ENCODE measurements at regions not wholly inside any gene's neighbourhood (a gene's known extent, or its start where the extent isn't known, plus 50 kb on each side); places are given as distances from the start of the nearest gene placed in this dataset.
"Not testable (repeated sequence)": the region's sequence is repeated elsewhere in the genome, so short reads cannot be mapped to it uniquely, and the experiment has no call there.

- DNase-seq = no peak
These were observed 331.7 kb downstream of the SOX9 start for GRCh38 chr17:72452286-72453173.

- DNase-seq = no peak
These were observed 333.5 kb downstream of the SOX9 start for GRCh38 chr17:72454342-72454741.

DNA sequence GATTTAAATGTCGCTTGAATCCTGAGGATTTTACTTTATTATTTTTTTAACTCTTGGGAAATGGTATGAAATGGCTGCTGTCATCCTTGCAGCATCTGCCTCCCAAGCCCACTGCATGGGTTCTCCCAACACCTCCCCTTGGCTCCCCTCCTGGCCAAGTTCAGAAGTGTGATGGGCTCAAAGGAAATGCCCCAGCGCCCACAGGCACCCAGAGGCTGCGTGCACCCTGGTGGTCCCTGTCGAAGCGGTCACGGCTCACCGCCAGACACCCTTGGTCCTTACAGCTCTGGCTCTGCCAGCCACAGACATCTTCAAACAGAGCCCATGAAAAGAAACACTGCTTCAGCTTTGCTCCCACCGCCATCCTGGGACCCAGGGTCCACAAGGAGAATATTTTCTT is 334.7 kb downstream of the SOX9 start:
- no peak for DNase-seq

DNA sequence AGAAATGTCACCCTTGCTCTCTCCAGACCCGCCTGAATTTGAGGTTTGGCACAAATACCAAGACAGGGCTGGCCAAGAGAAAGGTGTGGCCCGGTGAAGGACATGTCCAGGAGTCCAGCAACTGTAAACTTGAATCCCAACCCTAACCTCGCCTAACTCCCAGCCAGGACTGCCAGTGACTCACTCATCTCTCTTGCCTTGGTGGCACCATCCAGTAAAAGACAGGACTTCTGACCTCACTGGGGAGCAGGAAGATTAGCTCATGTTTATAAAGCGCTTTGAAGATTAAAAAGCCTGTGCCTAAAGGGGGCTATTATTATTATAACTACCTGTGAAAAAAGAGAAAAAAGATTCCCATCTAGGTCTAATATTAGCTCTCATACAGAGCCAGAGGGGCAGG is 335.3 kb downstream of the SOX9 start:
- no peak for DNase-seq

DNA sequence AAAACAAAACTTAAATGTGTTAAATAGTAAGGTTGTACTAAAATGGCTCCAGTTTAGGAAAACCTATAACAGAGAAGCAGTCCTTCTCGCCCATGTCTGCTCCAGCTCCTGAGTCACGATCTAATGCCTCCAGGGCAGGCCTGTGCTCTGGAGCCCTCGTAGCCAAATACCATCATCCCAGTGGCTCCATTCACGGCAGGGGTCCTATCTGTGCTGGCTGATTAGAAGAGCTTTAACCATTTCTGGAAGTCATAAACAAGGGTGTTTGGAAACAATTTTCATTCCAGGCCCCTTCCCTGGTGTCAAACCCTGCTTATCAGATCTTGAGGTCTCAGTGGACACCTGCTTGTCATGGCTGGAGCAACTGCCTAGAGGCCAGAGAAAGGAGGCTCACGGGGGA is 336.9 kb downstream of the SOX9 start:
- no peak for DNase-seq

- no peak for DNase-seq
These were observed 337.5 kb downstream of the SOX9 start for GRCh38 chr17:72458301-72458700.

GRCh38 chr17:72460711-72461110 is 339.9 kb downstream of the SOX9 start:
- DNase-seq = no peak

- no peak for DNase-seq
These were observed 340.9 kb downstream of the SOX9 start for GRCh38 chr17:72461757-72462156.

DNA sequence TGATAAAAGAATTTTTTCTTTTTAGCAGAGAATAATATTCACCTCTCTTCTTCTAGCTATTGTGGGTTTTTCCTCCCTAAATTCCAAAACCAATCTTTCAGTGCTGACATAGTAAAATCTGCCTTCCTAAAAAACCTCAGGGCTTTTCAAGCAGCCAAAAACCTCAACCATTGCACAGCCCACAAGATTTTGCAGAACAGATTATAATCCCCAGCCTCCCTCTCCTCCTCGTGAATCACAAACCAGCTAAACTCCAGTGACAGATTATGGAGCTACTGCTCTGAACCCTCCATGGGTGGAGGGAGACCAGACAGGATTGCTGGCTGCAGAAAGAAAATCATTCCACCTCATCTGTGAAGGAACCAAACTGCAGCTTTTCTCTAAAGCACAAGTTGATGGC is 341.6 kb downstream of the SOX9 start:
- DNase-seq = no peak

DNA sequence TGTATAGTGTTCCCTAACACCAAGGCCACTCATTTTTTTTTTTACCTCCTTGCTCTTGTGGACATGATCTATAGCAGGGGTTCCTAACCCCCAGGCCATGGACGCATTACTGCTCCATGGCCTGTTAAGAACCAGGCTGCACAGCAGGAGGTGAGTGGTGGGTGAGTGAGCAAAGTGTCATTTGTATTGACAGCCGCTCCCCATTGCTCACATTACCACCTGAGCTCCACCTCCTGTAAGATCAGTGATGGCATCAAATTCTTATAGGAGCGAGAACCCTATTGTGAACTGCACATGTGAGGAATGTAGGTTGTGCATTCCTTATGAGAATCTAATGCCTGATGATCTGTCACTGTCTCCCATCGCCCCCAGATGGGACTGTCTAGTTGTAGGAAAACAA is 342.0 kb downstream of the SOX9 start:
- DNase-seq = no peak

- no peak for DNase-seq
These were observed 342.7 kb downstream of the SOX9 start for GRCh38 chr17:72463287-72464102.

- not testable (repeated sequence) for DNase-seq
These were observed 343.4 kb downstream of the SOX9 start for GRCh38 chr17:72464221-72464620.

DNA sequence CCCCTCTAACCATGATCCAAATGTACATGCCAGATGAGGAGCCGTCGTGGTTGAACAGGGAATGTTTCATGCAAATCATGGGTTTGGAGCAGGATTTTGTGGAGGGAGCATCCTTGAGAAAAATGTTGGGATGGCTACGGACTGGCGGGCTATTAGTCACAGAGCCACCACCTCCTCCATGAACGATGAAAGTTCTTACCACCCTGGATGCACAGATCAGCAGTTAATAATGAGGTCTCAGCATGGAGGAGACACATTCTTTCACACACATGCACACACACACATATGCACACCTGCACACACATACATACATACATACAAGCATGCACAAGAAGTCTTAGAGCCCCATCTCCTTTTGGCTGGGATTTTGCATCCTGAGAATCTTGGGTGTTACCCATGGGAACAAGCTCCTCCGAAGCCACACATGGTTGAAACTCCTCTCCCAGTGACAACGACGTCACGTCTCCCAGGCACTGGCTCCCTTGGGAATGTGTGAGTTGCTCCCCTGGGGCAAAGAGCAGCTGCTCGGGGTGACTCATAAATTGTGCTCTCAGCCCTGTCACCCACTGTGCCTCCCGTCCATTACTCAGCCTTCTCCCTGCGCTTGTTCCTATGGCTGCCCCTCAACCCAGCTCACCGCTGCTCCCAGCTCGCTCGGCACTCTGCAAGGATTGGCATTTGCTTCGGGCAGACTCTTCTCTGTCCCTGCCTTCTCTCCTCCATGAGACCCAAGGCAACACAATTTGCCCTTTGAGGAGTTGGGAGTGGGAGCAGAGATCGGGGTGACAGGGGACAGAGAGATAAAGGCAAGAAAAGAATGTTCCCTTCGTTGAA is 344.6 kb downstream of the SOX9 start:
- DNase-seq = peak; percentile 50

GRCh38 chr17:72466199-72466598 is 345.4 kb downstream of the SOX9 start:
- no peak for DNase-seq

DNA sequence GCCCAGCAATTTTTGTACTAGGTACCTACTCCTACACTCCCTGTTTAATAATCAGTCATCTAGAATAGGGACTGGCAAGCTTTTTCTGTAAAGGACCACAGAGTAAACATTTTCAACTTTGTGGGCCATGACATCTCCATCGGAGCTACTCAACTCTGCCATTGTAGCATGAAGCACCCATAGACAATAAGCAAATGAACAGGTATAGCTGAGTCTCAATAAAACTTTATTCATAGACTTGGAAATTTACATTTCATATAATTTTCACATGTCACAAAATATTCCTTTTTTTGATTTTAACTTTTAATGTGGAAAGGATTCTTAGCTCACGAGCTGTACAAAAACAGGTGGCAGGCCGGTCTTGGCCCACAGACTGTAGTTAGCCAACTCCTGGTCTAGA is 345.8 kb downstream of the SOX9 start:
- DNase-seq = no peak

- DNase-seq = peak; percentile 51
These were observed 347.2 kb downstream of the SOX9 start for GRCh38 chr17:72467841-72468653.

DNA sequence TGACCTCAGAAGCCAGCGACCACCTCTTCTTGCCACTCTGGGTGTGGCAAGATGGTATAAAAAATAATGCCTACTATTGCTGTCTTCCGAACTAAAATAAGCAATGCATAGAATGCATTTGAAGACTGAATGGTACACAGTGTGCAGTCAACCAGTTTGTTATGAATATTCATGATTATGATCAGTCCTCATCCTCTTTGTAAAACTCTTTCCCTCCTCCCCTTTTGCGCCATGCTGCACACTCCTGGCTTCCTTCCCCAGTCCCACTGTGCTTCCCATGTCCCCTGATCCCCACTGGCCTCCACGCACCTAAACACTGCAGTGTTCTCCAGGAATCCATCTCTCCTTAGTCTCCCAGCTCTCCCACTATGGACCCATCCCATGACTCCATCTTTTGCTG is 348.0 kb downstream of the SOX9 start:
- DNase-seq = no peak

GRCh38 chr17:72470121-72470705 is 349.4 kb downstream of the SOX9 start:
- no peak for DNase-seq

DNA sequence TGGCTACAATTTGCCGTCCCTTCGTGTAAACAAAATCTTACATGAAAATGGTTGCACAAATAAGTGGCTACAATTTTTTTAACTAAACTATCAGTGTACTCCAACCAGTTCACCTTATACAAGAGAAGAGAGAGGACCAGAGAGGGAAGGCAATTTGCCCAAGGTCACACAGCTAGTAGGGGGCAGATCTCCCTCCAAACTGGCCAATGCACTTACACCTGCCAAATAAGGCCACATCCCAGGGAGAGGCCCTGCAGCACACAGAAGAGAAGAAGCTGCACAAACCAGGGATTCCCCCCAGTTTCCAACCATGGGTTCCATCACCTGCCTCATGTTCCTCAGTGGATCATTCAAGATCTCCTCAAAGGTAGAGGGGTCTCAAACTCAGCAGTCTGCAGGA is 349.9 kb downstream of the SOX9 start:
- DNase-seq = no peak

- DNase-seq = no peak
These were observed 350.5 kb downstream of the SOX9 start for GRCh38 chr17:72471296-72471695.

GRCh38 chr17:72472106-72472505 is 351.3 kb downstream of the SOX9 start:
- DNase-seq = peak; percentile 51

Data from right kidney (tissue), 1 donor.